GM12878 (cell line): ENCODE measurements at regions not wholly inside any gene's neighbourhood (a gene's known extent, or its start where the extent isn't known, plus 50 kb on each side); places are given as distances from the start of the nearest gene placed in this dataset.

ENCODE experiments used
- POLR2AphosphoS2 ChIP-seq: IDR thresholded peaks from 2 replicates; pipeline ENCODE4 v1.6.1; 2011; ENCODE audit warnings: low read depth, mild to moderate bottlenecking, low read length, improper control_type of control experiment, moderate library complexity
- SMAD1 ChIP-seq: fragments of 450-650 bp; IDR thresholded peaks from 2 replicates; pipeline ENCODE4 v1.6.1; 2018; ENCODE audit warnings: mild to moderate bottlenecking, low read depth; ENCODE audit not compliant: partially characterized antibody
- TF ChIP-seq, protein P1 (sequence below): fragments of 450-650 bp; IDR thresholded peaks from 2 replicates; pipeline ENCODE4 v1.6.1; 2017; ENCODE audit warnings: mild to moderate bottlenecking, moderate library complexity
- TF ChIP-seq, protein P2 (sequence below): fragments of 450-650 bp; IDR thresholded peaks from 2 replicates; pipeline ENCODE4 v1.6.1; 2017; ENCODE audit warnings: borderline replicate concordance
- TF ChIP-seq, protein P3 (sequence below): IDR thresholded peaks from 2 replicates; pipeline ENCODE4 v1.6.1; 2011; ENCODE audit warnings: mild to moderate bottlenecking, low read depth, low read length, moderate library complexity; ENCODE audit not compliant: insufficient replicate concordance

GRCh38 chr1:38474738-38475623 is 384.6 kb downstream of the RRAGC start (continued):
- TF ChIP-seq, protein P1, sequence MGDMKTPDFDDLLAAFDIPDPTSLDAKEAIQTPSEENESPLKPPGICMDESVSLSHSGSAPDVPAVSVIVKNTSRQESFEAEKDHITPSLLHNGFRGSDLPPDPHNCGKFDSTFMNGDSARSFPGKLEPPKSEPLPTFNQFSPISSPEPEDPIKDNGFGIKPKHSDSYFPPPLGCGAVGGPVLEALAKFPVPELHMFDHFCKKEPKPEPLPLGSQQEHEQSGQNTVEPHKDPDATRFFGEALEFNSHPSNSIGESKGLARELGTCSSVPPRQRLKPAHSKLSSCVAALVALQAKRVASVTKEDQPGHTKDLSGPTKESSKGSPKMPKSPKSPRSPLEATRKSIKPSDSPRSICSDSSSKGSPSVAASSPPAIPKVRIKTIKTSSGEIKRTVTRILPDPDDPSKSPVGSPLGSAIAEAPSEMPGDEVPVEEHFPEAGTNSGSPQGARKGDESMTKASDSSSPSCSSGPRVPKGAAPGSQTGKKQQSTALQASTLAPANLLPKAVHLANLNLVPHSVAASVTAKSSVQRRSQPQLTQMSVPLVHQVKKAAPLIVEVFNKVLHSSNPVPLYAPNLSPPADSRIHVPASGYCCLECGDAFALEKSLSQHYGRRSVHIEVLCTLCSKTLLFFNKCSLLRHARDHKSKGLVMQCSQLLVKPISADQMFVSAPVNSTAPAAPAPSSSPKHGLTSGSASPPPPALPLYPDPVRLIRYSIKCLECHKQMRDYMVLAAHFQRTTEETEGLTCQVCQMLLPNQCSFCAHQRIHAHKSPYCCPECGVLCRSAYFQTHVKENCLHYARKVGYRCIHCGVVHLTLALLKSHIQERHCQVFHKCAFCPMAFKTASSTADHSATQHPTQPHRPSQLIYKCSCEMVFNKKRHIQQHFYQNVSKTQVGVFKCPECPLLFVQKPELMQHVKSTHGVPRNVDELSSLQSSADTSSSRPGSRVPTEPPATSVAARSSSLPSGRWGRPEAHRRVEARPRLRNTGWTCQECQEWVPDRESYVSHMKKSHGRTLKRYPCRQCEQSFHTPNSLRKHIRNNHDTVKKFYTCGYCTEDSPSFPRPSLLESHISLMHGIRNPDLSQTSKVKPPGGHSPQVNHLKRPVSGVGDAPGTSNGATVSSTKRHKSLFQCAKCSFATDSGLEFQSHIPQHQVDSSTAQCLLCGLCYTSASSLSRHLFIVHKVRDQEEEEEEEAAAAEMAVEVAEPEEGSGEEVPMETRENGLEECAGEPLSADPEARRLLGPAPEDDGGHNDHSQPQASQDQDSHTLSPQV, result 0 out of 2 replicates have a peak, but pooled peaks have one; percentile 34
- TF ChIP-seq SMAD1 (peak; percentile 25), POLR2AphosphoS2 (no peak)
- TF ChIP-seq, protein P2, sequence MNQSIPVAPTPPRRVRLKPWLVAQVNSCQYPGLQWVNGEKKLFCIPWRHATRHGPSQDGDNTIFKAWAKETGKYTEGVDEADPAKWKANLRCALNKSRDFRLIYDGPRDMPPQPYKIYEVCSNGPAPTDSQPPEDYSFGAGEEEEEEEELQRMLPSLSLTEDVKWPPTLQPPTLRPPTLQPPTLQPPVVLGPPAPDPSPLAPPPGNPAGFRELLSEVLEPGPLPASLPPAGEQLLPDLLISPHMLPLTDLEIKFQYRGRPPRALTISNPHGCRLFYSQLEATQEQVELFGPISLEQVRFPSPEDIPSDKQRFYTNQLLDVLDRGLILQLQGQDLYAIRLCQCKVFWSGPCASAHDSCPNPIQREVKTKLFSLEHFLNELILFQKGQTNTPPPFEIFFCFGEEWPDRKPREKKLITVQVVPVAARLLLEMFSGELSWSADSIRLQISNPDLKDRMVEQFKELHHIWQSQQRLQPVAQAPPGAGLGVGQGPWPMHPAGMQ, result no peak
- TF ChIP-seq, protein P3, sequence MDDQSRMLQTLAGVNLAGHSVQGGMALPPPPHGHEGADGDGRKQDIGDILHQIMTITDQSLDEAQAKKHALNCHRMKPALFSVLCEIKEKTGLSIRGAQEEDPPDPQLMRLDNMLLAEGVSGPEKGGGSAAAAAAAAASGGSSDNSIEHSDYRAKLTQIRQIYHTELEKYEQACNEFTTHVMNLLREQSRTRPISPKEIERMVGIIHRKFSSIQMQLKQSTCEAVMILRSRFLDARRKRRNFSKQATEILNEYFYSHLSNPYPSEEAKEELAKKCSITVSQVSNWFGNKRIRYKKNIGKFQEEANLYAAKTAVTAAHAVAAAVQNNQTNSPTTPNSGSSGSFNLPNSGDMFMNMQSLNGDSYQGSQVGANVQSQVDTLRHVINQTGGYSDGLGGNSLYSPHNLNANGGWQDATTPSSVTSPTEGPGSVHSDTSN, result peak; percentile 73
- TF ChIP-seq, all 136 proteins: peak for 57
